MCF 10A (cell line): ENCODE measurements at regions not wholly inside any gene's neighbourhood (a gene's known extent, or its start where the extent isn't known, plus 50 kb on each side); places are given as distances from the start of the nearest gene placed in this dataset.

Source experiments
- BruUV-seq: library from RNA; stranded (reverse); fragments of 400-500 nt; replicated peaks from 2 replicates; lab custom pipeline; 2021; lab: Mats Ljungman, UMichigan
- CTCF ChIA-PET: fragments of 300-600 bp; sonication (Branson Sonifier 250); formaldehyde crosslinking; extraction: SDS; loops from one replicate; lab custom pipeline; 2021; ENCODE audit warnings: antibody characterized with exemption, inconsistent platforms; lab: Yijun Ruan, JAX
- POLR2A ChIA-PET: fragments of 300-600, 350-650 bp; sonication (Branson Sonifier 250); formaldehyde crosslinking; extraction: SDS; loops from one replicate; lab custom pipeline; 2020; ENCODE audit warnings: antibody characterized with exemption, inconsistent platforms; lab: Yijun Ruan, JAX
- DNase-seq: peaks from one replicate; pipeline ENCODE4 v3.0.0-alpha.2; 2018; ENCODE audit not compliant: unreplicated experiment
- H3K27ac Mint-ChIP-seq: one replicate; pipeline ENCODE4 v1.8.0; 2022; ENCODE audit warnings: mild to moderate bottlenecking, low read depth, mixed read lengths; ENCODE audit not compliant: unreplicated experiment
- H3K27me3 Mint-ChIP-seq: one replicate; pipeline ENCODE4 v1.8.0; 2022; ENCODE audit warnings: mixed read lengths; ENCODE audit not compliant: insufficient read depth, unreplicated experiment
- H3K36me3 Mint-ChIP-seq: one replicate; pipeline ENCODE4 v1.8.0; 2022; ENCODE audit warnings: mild to moderate bottlenecking, moderate library complexity, mixed read lengths; ENCODE audit not compliant: insufficient read depth, unreplicated experiment
- H3K4me1 Mint-ChIP-seq: one replicate; pipeline ENCODE4 v1.8.0; 2022; ENCODE audit warnings: mixed read lengths; ENCODE audit not compliant: insufficient read depth, unreplicated experiment
- H3K4me3 Mint-ChIP-seq: one replicate; pipeline ENCODE4 v1.8.0; 2022; ENCODE audit warnings: mild to moderate bottlenecking, moderate library complexity, mixed read lengths; ENCODE audit not compliant: unreplicated experiment
- H3K9me3 Mint-ChIP-seq: one replicate; pipeline ENCODE4 v1.8.0; 2022; ENCODE audit warnings: mixed read lengths; ENCODE audit not compliant: unreplicated experiment
- CTCF ChIP-seq: fragments of 200-600 bp; IDR thresholded peaks from one replicate; pipeline ENCODE4 v1.8.0; 2022; ENCODE audit warnings: antibody characterized with exemption, mild to moderate bottlenecking; ENCODE audit not compliant: unreplicated experiment
- intact Hi-C: fragments of 100-400 bp; cut with micrococcal nuclease; formaldehyde crosslinking; loops from 2 replicates; pipeline ENCODE4 v1.14.1; 2022

GRCh38 chr4:74638689-74639088 lies 155.6 kb downstream of the BTC start:
- Mint-ChIP-seq H3K9me3 (no peaks in the 10 kb centered on the region), H3K4me3 (no peak overlapping the region), H3K27ac (no peak overlapping the region), H3K4me1 (peaks cover 27% of the 10 kb centered on the region), H3K27me3 (no peaks in the 10 kb centered on the region), H3K36me3 (no peaks in the 10 kb centered on the region)
- no peak for DNase-seq
- intact Hi-C loops, result no loop called here
- POLR2A ChIA-PET, result interaction anchor here (1.0 to 1.6 kb wide), 2 partner anchors 16 to 55 kb away, joined by 4 read pairs; no protein-coding TSS in a partner anchor
- TF ChIP-seq CTCF, result no peak
- no TSS peak for BruUV-seq
- CTCF ChIA-PET, result no interaction called here

- Mint-ChIP-seq H3K9me3 (no peaks in the 10 kb centered on the region), H3K4me3 (no peak overlapping the region), H3K27ac (peak overlapping the region; percentile 73), H3K27me3 (no peaks in the 10 kb centered on the region), H3K36me3 (no peaks in the 10 kb centered on the region), H3K4me1 (peaks cover 21% of the 10 kb centered on the region)
- BruUV-seq, result no TSS peak
- peak; percentile 70 for DNase-seq
- TF ChIP-seq CTCF, result no peak
- CTCF ChIA-PET, result interaction anchor here (0.6 to 2.0 kb wide), 5 partner anchors 20 to 442 kb away, joined by 3 to 6 read pairs (median 3); no protein-coding TSS in a partner anchor
- POLR2A ChIA-PET, result interaction anchor here (0.6 to 2.3 kb wide), 6 partner anchors 8 to 109 kb away, joined by 3 to 14 read pairs (median 3); no protein-coding TSS in a partner anchor
- intact Hi-C loops, result no loop called here
These were observed 154.0 kb downstream of the BTC start for GRCh38 chr4:74640111-74640903.

- ChIA-PET POLR2A (interaction anchor here (2.2 to 2.3 kb wide), 2 partner anchors 10 to 18 kb away, joined by 5 to 14 read pairs; no protein-coding TSS in a partner anchor), CTCF (interaction anchor here (2.0 kb wide), 1 partner anchor 58 kb away, joined by 6 read pairs; no protein-coding TSS in a partner anchor)
- TF ChIP-seq CTCF, result no peak
- DNase-seq, result no peak
- Mint-ChIP-seq H3K9me3 (no peaks in the 10 kb centered on the region), H3K27me3 (no peaks in the 10 kb centered on the region), H3K36me3 (no peaks in the 10 kb centered on the region), H3K27ac (no peak overlapping the region), H3K4me3 (no peak overlapping the region), H3K4me1 (peaks cover 20% of the 10 kb centered on the region)
- BruUV-seq, result no TSS peak
- intact Hi-C loops, result no loop called here
These were observed 152.3 kb downstream of the BTC start for GRCh38 chr4:74642006-74642405.

- H3K9me3 Mint-ChIP-seq, result no peaks in the 10 kb centered on the region
- ChIA-PET CTCF (interaction anchor here (0.9 kb wide), 1 partner anchor 26 kb away, joined by 3 read pairs; no protein-coding TSS in a partner anchor), POLR2A (no interaction called here)
- intact Hi-C loops, result no loop called here
- H3K4me3 Mint-ChIP-seq, result no peak overlapping the region
- H3K4me1 Mint-ChIP-seq, result no peaks in the 10 kb centered on the region
- H3K36me3 Mint-ChIP-seq, result no peaks in the 10 kb centered on the region
- peak overlapping the region; percentile 4 for H3K27ac Mint-ChIP-seq
- BruUV-seq, result no TSS peak
- no peak for DNase-seq
- TF ChIP-seq CTCF, result no peak
- H3K27me3 Mint-ChIP-seq, result no peaks in the 10 kb centered on the region
These were observed 145.1 kb downstream of the BTC start for GRCh38 chr4:74649193-74649592.
